HG03045 (cell line): ENCODE measurements at regions not wholly inside any gene's neighbourhood (a gene's known extent, or its start where the extent isn't known, plus 50 kb on each side); places are given as distances from the start of the nearest gene placed in this dataset.

ENCODE experiments used
- ATAC-seq: cut with Tn5 transposase; IDR thresholded peaks from one replicate; pipeline ENCODE4 v1.9.1; 2021; ENCODE audit warnings: mild to moderate bottlenecking, moderate library complexity; ENCODE audit not compliant: unreplicated experiment

- no peak for ATAC-seq
These were observed 211.5 kb upstream of the TNRC6C start for GRCh38 chr17:77746896-77747554.

- ATAC-seq: no peak
These were observed 210.1 kb upstream of the TNRC6C start for GRCh38 chr17:77748436-77748835.

GRCh38 chr17:77749321-77749751 is 209.2 kb upstream of the TNRC6C start:
- no peak for ATAC-seq

GRCh38 chr17:77749989-77750388 is 208.5 kb upstream of the TNRC6C start:
- ATAC-seq: no peak

GRCh38 chr17:77750427-77751043 is 208.0 kb upstream of the TNRC6C start:
- ATAC-seq: no peak

- no peak for ATAC-seq
These were observed 205.3 kb upstream of the TNRC6C start for GRCh38 chr17:77753246-77753645.

- no peak for ATAC-seq
These were observed 204.7 kb upstream of the TNRC6C start for GRCh38 chr17:77753691-77754245.

GRCh38 chr17:77754956-77755355 is 203.5 kb upstream of the TNRC6C start:
- ATAC-seq: no peak

GRCh38 chr17:77755410-77755963 is 203.0 kb upstream of the TNRC6C start:
- no peak for ATAC-seq

- no peak for ATAC-seq
These were observed 202.5 kb upstream of the TNRC6C start for GRCh38 chr17:77756028-77756427.

GRCh38 chr17:77756846-77757560 is 201.5 kb upstream of the TNRC6C start:
- ATAC-seq: no peak

- no peak for ATAC-seq
These were observed 201.0 kb upstream of the TNRC6C start for GRCh38 chr17:77757561-77757898.

GRCh38 chr17:77763023-77763422 is 195.5 kb upstream of the TNRC6C start:
- ATAC-seq: no peak

- no peak for ATAC-seq
These were observed 194.9 kb upstream of the TNRC6C start for GRCh38 chr17:77763575-77763974.

GRCh38 chr17:77765292-77765691 is 193.2 kb upstream of the TNRC6C start:
- no peak for ATAC-seq

GRCh38 chr17:77767148-77767547 is 191.4 kb upstream of the TNRC6C start:
- ATAC-seq: no peak

GRCh38 chr17:77768248-77768852 is 190.2 kb upstream of the TNRC6C start:
- no peak for ATAC-seq

GRCh38 chr17:77769215-77769614 is 189.3 kb upstream of the TNRC6C start:
- ATAC-seq: no peak

GRCh38 chr17:77769762-77770161 is 188.7 kb upstream of the TNRC6C start:
- no peak for ATAC-seq

- no peak for ATAC-seq
These were observed 188.0 kb upstream of the TNRC6C start for GRCh38 chr17:77770331-77771105.
